ENCODE measurements at regions not wholly inside any gene's neighbourhood (a gene's known extent, or its start where the extent isn't known, plus 50 kb on each side); places are given as distances from the start of the nearest gene placed in this dataset.

- DNase-seq, result no peak
- POLR2A ChIA-PET (ENCODE audit: unreplicated experiment), result no interaction called here
- intact Hi-C loops (cut with micrococcal nuclease; ENCODE audit: unreplicated experiment), result no loop called here
- no peaks in the 10 kb centered on the region for H3F3A ChIP-seq (ENCODE audit: insufficient read depth, low read depth)
- no peaks in the 10 kb centered on the region for H3K9me2 ChIP-seq (ENCODE audit: insufficient read depth)
- CTCF ChIA-PET, result interaction anchor here (0.6 kb wide), 1 partner anchor 77 kb away, joined by 3 read pairs; no protein-coding TSS in a partner anchor
- no peak overlapping the region for H3K4me2 ChIP-seq
- H3K4me3 ChIP-seq, result no peak overlapping the region
- no peaks in the 10 kb centered on the region for H3K36me3 ChIP-seq (ENCODE audit: low read depth)
- no peaks in the 10 kb centered on the region for H3K4me1 ChIP-seq (replicated peaks; ENCODE audit: insufficient read depth)
- no peaks in the 10 kb centered on the region for H3K9me3 ChIP-seq (ENCODE audit: insufficient read depth, low read depth)
- no peak overlapping the region for H3K27ac ChIP-seq
- no peaks in the 10 kb centered on the region for H4K20me1 ChIP-seq (ENCODE audit: insufficient read depth)
- H3K27me3 ChIP-seq (ENCODE audit: insufficient read depth, low read depth), result no peaks in the 10 kb centered on the region
- TF ChIP-seq EZH2 (IDR thresholded peaks at IDR 0.05; ENCODE audit: low read depth), result no peak
- TF ChIP-seq, protein P1, sequence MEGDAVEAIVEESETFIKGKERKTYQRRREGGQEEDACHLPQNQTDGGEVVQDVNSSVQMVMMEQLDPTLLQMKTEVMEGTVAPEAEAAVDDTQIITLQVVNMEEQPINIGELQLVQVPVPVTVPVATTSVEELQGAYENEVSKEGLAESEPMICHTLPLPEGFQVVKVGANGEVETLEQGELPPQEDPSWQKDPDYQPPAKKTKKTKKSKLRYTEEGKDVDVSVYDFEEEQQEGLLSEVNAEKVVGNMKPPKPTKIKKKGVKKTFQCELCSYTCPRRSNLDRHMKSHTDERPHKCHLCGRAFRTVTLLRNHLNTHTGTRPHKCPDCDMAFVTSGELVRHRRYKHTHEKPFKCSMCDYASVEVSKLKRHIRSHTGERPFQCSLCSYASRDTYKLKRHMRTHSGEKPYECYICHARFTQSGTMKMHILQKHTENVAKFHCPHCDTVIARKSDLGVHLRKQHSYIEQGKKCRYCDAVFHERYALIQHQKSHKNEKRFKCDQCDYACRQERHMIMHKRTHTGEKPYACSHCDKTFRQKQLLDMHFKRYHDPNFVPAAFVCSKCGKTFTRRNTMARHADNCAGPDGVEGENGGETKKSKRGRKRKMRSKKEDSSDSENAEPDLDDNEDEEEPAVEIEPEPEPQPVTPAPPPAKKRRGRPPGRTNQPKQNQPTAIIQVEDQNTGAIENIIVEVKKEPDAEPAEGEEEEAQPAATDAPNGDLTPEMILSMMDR (conservative IDR thresholded peaks at IDR 0.05), result peak; percentile 52; the same call in 1 of the 2 replicates
- H3K79me2 ChIP-seq (ENCODE audit: low read depth), result no peaks in the 10 kb centered on the region
- BruUV-seq (replicated peaks), result no TSS peak
- H2AFZ ChIP-seq, result no peak overlapping the region
These were observed 235.4 kb downstream of the RAB28 start for GRCh38 chr4:13248621-13249298.

DNA sequence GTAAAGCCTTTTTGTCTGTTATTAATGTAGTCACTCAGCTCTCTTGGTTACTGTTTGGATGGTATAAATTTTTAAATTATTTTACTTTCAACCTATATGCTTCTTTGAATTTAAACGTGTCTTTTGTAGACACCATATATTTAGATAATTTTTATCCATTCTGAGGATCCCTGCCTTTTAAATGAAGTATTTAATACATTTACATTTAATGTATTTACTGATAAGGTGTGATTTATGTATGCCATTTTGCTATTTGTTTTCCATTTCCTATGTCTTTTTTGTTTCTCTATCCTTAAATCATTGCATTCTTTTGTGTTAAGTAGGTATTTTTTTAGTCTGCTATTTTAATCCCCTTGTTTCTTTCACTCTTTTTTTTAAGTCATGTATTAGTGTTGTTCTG, 238.0 kb downstream of the RAB28 start:
- no peaks in the 10 kb centered on the region for H3K36me3 ChIP-seq (ENCODE audit: low read depth)
- H3K27ac ChIP-seq, result no peak overlapping the region
- ChIA-PET POLR2A (ENCODE audit: unreplicated experiment) (no interaction called here), CTCF (no interaction called here)
- no peak overlapping the region for H3K4me3 ChIP-seq
- H3F3A ChIP-seq (ENCODE audit: insufficient read depth, low read depth), result no peaks in the 10 kb centered on the region
- DNase-seq, result no peak
- H2AFZ ChIP-seq, result no peak overlapping the region
- no peaks in the 10 kb centered on the region for H3K79me2 ChIP-seq (ENCODE audit: low read depth)
- TF ChIP-seq, protein P1 (conservative IDR thresholded peaks at IDR 0.05), result no peak
- no peak for TF ChIP-seq EZH2 (IDR thresholded peaks at IDR 0.05; ENCODE audit: low read depth)
- H3K4me2 ChIP-seq, result no peak overlapping the region
- intact Hi-C loops (cut with micrococcal nuclease; ENCODE audit: unreplicated experiment), result no loop called here
- no TSS peak for BruUV-seq (replicated peaks)
- no peaks in the 10 kb centered on the region for H3K27me3 ChIP-seq (ENCODE audit: insufficient read depth, low read depth)
- H4K20me1 ChIP-seq (ENCODE audit: insufficient read depth), result no peaks in the 10 kb centered on the region
- no peaks in the 10 kb centered on the region for H3K9me3 ChIP-seq (ENCODE audit: insufficient read depth, low read depth)
- no peaks in the 10 kb centered on the region for H3K9me2 ChIP-seq (ENCODE audit: insufficient read depth)
- H3K4me1 ChIP-seq (replicated peaks; ENCODE audit: insufficient read depth), result no peaks in the 10 kb centered on the region

DNA sequence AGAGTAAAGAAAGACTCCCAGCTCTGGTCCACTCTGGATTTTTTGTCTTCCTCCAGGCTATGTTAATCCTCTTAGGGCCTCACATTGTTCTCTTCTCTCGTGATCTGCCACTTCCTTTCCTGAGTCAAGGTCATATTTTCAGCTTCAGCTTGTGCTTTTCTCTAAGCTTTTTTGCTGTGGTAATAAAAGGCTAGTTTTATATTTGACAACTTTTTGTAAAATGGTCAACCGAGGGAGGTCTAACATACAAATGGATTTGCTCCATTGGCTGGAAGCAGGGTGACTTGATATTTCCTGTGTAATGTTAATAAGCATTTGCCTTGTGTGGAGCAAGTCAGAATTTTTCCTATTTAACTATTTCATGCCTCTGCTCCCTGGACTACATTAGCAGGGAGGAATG, 239.7 kb downstream of the RAB28 start:
- ChIA-PET CTCF (no interaction called here), POLR2A (ENCODE audit: unreplicated experiment) (no interaction called here)
- Histone ChIP-seq H4K20me1 (ENCODE audit: insufficient read depth) (no peaks in the 10 kb centered on the region), H3K27ac (no peak overlapping the region), H3K27me3 (ENCODE audit: insufficient read depth, low read depth) (no peaks in the 10 kb centered on the region), H3K79me2 (ENCODE audit: low read depth) (no peaks in the 10 kb centered on the region), H3K9me2 (ENCODE audit: insufficient read depth) (no peaks in the 10 kb centered on the region), H3K9me3 (ENCODE audit: insufficient read depth, low read depth) (no peaks in the 10 kb centered on the region), H3K4me3 (no peak overlapping the region), H3F3A (ENCODE audit: insufficient read depth, low read depth) (no peaks in the 10 kb centered on the region), H3K4me1 (replicated peaks; ENCODE audit: insufficient read depth) (no peaks in the 10 kb centered on the region), H3K4me2 (no peak overlapping the region), H3K36me3 (ENCODE audit: low read depth) (no peaks in the 10 kb centered on the region), H2AFZ (no peak overlapping the region)
- intact Hi-C loops (cut with micrococcal nuclease; ENCODE audit: unreplicated experiment), result no loop called here
- no TSS peak for BruUV-seq (replicated peaks)
- no peak for DNase-seq
- TF ChIP-seq, protein P1 (conservative IDR thresholded peaks at IDR 0.05), result no peak
- TF ChIP-seq EZH2 (IDR thresholded peaks at IDR 0.05; ENCODE audit: low read depth), result no peak

Measured in PC-9 (cell line).